ENCODE measurements at regions not wholly inside any gene's neighbourhood (a gene's known extent, or its start where the extent isn't known, plus 50 kb on each side); places are given as distances from the start of the nearest gene placed in this dataset.

GRCh38 chr3:59446775-59447465 is 397.1 kb upstream of the CFAP20DC start:
- DNase-seq (ENCODE audit: low read depth) = no peak

- DNase-seq (ENCODE audit: low read depth) = no peak
These were observed 394.9 kb upstream of the CFAP20DC start for GRCh38 chr3:59444676-59445075.

GRCh38 chr3:59444294-59444671 is 394.5 kb upstream of the CFAP20DC start:
- DNase-seq (ENCODE audit: low read depth) = no peak

DNA sequence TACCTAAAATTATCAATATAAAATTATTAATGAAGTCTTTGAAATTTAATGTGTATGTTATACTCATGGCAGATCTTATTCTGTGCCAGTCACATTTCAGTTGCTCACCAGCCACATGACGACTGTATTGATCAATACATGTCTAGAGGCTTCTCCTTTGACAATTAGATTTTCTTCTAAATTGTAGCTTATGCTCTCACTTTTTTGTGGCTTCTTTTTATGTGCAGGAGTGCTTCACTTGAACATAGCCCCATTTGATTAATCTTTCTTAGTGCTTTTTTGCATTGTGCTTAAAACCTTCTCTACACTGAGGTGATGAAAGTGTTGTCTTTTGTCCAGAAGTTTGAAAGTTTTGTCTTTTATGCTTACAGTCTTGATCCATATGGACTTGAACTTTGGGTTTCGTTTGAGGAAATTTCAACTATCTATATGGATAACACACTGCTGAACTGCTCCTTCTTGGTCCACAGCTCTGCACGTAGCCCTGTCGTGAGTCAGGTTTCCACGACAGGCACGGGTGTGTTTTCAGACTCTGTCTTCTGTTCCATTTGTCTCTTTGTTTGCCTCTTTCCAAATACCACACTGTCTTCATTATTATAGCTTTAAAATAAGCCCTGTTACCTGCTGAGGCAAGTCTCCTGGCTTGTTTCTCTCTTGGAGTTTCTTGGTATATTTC is 393.9 kb upstream of the CFAP20DC start:
- DNase-seq (ENCODE audit: low read depth) = no peak

GRCh38 chr3:59442046-59442445 is 392.2 kb upstream of the CFAP20DC start:
- DNase-seq (ENCODE audit: low read depth) = no peak

DNA sequence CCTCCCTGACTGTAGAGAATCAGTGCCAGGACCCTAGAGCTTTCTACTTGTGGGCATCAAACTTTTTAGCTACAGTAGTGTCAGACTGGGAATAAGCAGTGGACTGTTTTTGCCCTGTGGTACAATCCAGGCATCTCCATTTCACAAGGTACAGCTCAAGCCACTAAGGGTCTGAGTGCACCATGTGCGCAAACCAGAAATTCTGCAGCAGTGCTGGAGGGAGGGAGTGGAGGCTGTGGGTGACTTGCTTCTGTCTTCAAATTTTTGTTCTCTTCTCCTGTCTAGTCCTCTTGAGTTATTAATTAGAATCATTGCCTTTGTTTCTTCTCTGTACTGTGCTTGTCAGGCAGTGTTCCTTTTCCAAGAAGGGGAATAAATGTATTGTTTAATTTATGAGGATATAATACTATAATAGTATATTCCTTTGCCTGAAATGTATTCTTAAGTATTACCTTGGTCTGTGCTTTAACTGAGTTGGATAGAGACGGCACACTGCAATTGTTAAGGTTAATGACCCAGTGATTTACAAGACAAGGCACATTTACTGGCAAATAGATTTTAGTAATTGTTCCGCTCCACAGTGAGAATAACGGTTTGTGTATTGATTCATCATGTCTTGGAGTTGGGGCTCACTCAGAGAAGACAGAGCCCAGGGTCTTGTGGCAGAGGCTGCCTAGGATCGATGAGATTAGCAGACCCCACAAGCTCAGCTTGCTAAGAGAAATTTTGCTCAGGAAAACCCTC is 390.6 kb upstream of the CFAP20DC start:
- no peak for DNase-seq (ENCODE audit: low read depth)

DNA sequence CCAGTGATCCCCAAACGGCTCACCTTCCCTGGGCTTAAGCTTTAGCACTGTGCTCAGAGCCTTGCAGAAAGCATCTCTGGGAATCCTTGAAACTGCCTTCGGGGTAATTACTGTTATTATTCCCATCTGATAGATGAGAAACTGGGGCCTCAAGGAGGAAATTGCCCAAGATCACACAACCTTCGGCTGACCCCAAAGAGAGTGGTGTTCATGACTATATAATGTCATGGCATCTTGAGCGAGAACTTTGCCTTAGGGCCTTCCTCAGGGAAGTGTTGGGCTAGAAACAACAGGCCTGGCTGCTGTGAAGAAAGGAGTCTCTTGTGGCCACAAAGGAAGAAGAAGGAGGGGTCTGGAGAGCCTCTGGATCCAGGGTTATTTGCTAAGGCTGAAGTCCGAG is 388.7 kb upstream of the CFAP20DC start:
- no peak for DNase-seq (ENCODE audit: low read depth)

DNA sequence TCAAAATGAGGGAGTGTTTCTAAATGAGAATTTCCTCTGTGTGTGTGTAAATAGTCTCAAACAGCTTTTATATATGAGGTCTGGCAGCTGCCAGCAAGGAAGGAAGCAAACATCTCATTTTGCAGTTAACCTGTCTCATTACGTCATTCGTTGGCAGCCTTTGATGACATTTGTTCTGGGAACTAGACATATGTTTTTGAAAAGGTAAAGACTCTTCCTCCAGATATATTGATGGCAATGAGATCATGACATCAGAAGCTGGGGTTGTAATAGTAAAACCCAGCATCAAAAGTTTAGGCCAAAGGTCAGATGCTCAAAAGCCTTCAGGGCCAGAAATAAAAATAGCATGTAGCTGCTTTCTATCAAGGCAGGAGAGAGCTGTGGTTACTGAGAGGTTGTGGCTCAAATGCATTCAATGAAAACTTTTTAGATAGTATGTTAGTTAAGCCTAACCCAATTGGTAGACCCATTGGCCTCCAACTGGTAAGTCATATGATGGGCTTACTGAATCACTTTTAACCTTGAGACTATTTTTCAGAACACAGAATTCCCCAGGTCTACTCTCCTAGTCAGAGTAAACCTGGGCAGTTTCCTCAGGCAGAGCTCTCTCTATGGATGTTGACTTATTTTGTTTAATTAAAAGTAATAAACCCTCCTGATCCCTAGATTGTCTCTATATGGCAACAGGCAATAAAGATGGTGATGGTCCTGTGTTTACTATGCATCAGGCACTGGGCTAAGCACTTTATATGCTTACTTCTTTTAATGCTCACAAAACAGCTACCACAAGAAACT is 386.5 kb upstream of the CFAP20DC start:
- no peak for DNase-seq (ENCODE audit: low read depth)

DNA sequence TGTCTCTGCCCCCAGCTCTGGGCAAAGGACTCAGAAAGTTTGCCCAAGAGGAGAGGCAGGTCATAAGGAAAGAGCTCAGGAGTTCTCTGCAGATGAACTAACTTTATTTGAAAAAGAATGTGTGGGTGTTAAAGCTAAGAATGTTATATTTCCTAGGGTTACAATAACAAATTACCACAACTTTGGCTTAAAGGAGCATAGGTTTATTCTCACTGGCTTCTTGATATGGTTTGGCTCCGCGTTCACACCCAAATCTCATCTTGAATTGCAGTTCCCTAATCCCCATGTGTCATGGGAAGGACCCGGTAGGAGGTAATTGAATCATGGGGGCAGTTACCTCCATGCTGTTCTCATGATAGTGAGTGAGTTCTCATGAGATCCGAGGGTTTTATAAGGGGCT is 383.7 kb upstream of the CFAP20DC start:
- DNase-seq (ENCODE audit: low read depth) = no peak

GRCh38 chr3:59432665-59433064 is 382.8 kb upstream of the CFAP20DC start:
- no peak for DNase-seq (ENCODE audit: low read depth)

DNA sequence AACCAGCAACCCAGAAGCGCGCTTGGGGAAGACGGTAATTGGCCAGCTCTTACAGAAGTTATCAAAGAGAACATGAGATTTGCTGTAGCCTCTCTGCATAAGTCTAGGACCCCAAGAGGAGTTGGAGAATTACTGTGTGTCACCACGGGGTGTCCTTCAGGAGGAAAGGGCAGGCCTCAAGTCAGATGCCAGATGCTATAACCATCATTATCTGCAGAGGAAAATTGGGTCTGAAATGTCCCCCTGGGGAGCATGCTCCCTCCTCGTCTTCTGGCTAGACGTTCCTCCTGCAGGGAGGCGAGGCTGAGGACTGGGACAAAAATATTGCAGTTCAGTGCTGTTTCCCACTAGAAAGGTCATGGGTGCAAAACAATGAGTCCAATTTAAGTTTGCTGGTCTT is 380.5 kb upstream of the CFAP20DC start:
- no peak for DNase-seq (ENCODE audit: low read depth)

- no peak for DNase-seq (ENCODE audit: low read depth)
These were observed 379.4 kb upstream of the CFAP20DC start for GRCh38 chr3:59429198-59429597.

DNA sequence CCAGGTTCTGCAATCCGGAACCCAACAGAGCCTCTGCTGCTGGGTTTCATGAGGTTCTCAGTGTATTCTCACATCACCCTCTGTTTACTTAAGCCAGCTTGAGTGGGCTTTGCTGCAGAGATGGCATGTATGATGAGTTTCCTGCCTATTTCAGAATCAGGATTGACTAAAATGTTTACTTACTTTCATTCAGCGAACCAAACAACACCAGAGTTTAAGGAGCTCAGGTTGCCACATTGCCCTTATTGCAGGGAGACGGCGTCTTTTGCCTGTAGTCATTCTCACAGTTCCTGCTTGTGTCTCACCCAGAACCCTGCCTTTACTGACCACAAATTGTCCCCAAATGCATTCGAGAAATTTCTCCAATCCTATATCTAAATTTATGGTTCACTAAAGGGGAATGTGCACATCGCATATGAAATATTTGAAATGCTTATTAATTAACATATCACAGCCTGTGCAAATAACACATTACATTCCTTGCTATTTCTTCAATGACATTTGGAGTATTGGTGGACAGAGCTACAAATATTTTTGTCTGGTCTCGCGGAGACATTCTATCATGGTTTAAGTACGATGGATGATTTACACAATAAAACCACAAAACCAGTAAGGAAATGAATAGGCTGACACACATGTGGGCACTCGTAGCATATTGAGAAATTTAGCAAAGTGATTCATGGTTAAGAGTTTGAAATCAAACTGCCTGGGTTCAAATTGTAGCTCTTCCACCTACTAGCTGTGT is 377.2 kb upstream of the CFAP20DC start:
- DNase-seq (ENCODE audit: low read depth) = no peak

- peak; percentile 40 for DNase-seq (ENCODE audit: low read depth)
These were observed 376.1 kb upstream of the CFAP20DC start for GRCh38 chr3:59425942-59426341.

DNA sequence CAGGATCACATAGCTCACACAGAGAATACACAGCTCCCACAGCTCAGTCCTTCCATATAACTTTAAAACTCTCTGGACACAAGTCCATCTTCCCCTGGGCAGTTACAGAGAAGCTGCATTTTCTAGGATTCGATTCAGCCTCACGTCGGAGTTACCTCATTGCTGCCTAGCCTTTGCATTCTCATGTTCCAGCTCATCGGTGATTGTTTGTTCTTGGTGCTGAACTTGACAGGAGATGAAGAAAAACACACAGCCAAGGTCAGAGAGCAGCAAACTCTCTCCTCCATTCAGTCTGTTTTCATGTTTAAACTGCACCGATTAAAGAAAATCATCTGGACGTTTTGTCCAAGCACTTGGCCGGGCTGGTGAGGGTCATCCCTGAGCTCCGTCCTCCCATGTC is 375.5 kb upstream of the CFAP20DC start:
- DNase-seq (ENCODE audit: low read depth) = no peak

GRCh38 chr3:59424268-59425010 is 374.6 kb upstream of the CFAP20DC start:
- DNase-seq (ENCODE audit: low read depth) = no peak

DNA sequence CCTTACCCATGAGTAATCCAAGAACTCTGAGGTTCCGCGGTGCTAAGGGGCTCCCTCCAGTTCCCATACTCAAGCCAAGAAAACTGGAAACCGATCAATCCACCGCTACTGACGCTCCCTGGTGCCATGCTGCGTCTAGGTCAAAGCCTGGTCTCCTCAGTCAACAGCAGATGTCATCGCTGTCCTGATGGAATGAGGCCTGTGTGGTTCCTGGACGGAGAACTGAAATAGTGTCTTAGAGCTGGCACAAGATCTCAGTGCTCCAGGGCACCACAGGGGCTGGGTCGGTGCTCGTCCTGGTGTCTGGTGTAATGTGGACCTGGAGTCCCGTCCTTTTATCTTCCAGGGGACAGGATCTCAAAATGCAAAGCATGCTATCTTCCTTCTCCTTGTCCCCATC is 373.9 kb upstream of the CFAP20DC start:
- no peak for DNase-seq (ENCODE audit: low read depth)

DNA sequence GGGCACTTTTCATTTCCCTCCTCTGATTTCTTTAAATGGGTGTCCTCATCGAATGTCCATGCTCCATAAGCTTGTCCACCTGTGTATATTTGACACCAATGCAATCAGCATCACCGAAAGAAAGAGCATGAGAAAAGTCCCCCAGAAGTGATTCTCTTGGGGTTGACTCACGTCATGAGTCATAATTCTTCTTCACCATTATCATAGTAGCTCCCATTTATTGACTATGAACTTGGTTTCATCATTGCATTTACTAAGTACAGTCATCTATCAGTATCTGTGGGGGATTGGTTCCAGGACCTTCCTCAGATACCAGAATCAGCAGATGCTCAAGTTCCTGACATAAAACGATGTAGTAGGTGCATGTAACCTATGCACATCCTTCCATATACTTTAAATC is 372.5 kb upstream of the CFAP20DC start:
- DNase-seq (ENCODE audit: low read depth) = no peak

- DNase-seq (ENCODE audit: low read depth) = no peak
These were observed 369.0 kb upstream of the CFAP20DC start for GRCh38 chr3:59418836-59419235.

DNA sequence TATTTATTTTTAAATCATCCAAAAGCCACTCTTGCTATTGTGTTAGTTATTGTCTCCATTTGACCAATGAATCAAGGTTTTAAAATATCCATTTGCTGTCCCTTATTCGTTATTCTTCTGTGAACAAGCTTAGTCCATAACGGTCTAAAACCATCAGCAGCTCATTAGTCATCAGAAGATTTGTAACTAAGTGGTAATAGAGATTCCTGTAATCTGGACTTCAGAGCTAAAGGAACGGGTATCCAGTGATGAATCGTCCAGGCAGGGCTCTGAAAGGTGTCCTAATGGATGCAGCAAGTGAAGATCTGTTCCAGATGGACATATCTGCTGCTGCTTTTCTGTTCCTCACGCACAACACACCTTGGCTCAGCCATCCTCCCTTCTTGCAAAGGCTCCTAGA is 362.7 kb upstream of the CFAP20DC start:
- no peak for DNase-seq (ENCODE audit: low read depth)

GRCh38 chr3:59411694-59412093 is 361.9 kb upstream of the CFAP20DC start:
- no peak for DNase-seq (ENCODE audit: low read depth)

All from stimulated activated CD8-positive, alpha-beta memory T cell treated with anti-CD3 and anti-CD28 coated beads, Interleukin-4, amount 100 ng/mL, for 24 hours (primary cell).